CD8-positive, alpha-beta memory T cell (primary cell): ENCODE measurements at regions not wholly inside any gene's neighbourhood (a gene's known extent, or its start where the extent isn't known, plus 50 kb on each side); places are given as distances from the start of the nearest gene placed in this dataset.

ENCODE experiments used
- CTCF ChIA-PET: fragments of 350-600 bp; sonication (Branson Sonifier 250); formaldehyde crosslinking; loops from one replicate; lab custom pipeline; 2021; ENCODE audit warnings: antibody characterized with exemption; lab: Charles Lee
- POLR2A ChIA-PET: fragments of 350-600 bp; sonication (Branson Sonifier 250); formaldehyde crosslinking; loops from one replicate; lab custom pipeline; 2021; ENCODE audit warnings: antibody characterized with exemption; lab: Charles Lee
- DNase-seq, 5 donors: peaks; one replicate each; pipeline versions ENCODE4 v3.0.0 to v3.0.0-alpha.2; 2020 to 2022; ENCODE audit warnings: mixed read lengths in 1 of 5
- H3K27ac ChIP-seq: one replicate; pipeline ENCODE4 v1.7.0; 2013; ENCODE audit warnings: low read depth, mild to moderate bottlenecking, low read length, moderate library complexity
- H3K27me3 ChIP-seq: 2 replicates; pipeline ENCODE4 v1.7.0; 2013; ENCODE audit warnings: low read length, mild to moderate bottlenecking; ENCODE audit not compliant: insufficient read depth, poor library complexity, severe bottlenecking
- H3K36me3 ChIP-seq: 2 replicates; pipeline ENCODE4 v1.7.0; 2013; ENCODE audit warnings: mild to moderate bottlenecking, low read length, moderate library complexity; ENCODE audit not compliant: insufficient read depth
- H3K4me1 ChIP-seq: 2 replicates; pipeline ENCODE4 v1.7.0; 2013; ENCODE audit warnings: mild to moderate bottlenecking, low read length, moderate library complexity; ENCODE audit not compliant: insufficient read depth
- H3K4me3 ChIP-seq: 2 replicates; pipeline ENCODE4 v1.7.0; 2013; ENCODE audit warnings: mild to moderate bottlenecking, low read length
- H3K9me3 ChIP-seq: 2 replicates; pipeline ENCODE4 v1.7.0; 2013; ENCODE audit warnings: mild to moderate bottlenecking, low read length
- H3K27ac Mint-ChIP-seq, 8 donors: one replicate each; pipeline ENCODE4 v1.8.0; 2020 to 2021; ENCODE audit warnings: mixed read lengths in 8 of 8, mild to moderate bottlenecking in 6 of 8, inconsistent platforms in 3 of 8, moderate library complexity in 3 of 8
- H3K27me3 Mint-ChIP-seq, 2 donors: one replicate each; pipeline ENCODE4 v1.8.0; 2020 to 2021; ENCODE audit warnings: mixed read lengths in 2 of 2, mild to moderate bottlenecking in 1 of 2, moderate library complexity in 1 of 2
- H3K36me3 Mint-ChIP-seq, 3 donors: one replicate each; pipeline ENCODE4 v1.8.0; 2020 to 2021; ENCODE audit warnings: mixed read lengths in 3 of 3, inconsistent platforms in 1 of 3, mild to moderate bottlenecking in 1 of 3
- H3K4me1 Mint-ChIP-seq, 3 donors: one replicate each; pipeline ENCODE4 v1.8.0; 2020 to 2021; ENCODE audit warnings: mixed read lengths in 3 of 3, inconsistent platforms in 1 of 3, mild to moderate bottlenecking in 1 of 3
- H3K4me3 Mint-ChIP-seq, 7 donors: one replicate each; pipeline ENCODE4 v1.8.0; 2020 to 2021; ENCODE audit warnings: mixed read lengths in 7 of 7, mild to moderate bottlenecking in 6 of 7, moderate library complexity in 4 of 7, inconsistent platforms in 2 of 7
- H3K9me3 Mint-ChIP-seq, 5 donors: one replicate each; pipeline ENCODE4 v1.8.0; 2020 to 2022; ENCODE audit warnings: mixed read lengths in 5 of 5, mild to moderate bottlenecking in 3 of 5, moderate library complexity in 2 of 5, inconsistent platforms in 1 of 5

- Histone ChIP-seq H3K36me3 (no peaks in the 10 kb centered on the region), H3K4me1 (no peaks in the 10 kb centered on the region), H3K27me3 (peaks cover 3% of the 10 kb centered on the region), H3K9me3 (no peaks in the 10 kb centered on the region), H3K4me3 (no peak overlapping the region), H3K27ac (no peak overlapping the region)
- Mint-ChIP-seq H3K27ac (peak overlapping the region in 1 of 8 donors; percentile 9), H3K9me3 (peaks cover 0 to 2% (median 0%) of the 10 kb centered on the region in 5 donors), H3K4me3 (no peak overlapping the region), H3K36me3 (no peaks in the 10 kb centered on the region), H3K27me3 (peaks cover 3 to 27% of the 10 kb centered on the region in 2 donors), H3K4me1 (no peaks in the 10 kb centered on the region)
- POLR2A ChIA-PET = no interaction called here
- CTCF ChIA-PET = no interaction called here
- no peak for DNase-seq
These were observed 495.6 kb upstream of the B3GAT1 start for GRCh38 chr11:134907636-134908035.

GRCh38 chr11:134906356-134906955 lies 494.4 kb upstream of the B3GAT1 start:
- DNase-seq = no peak
- Mint-ChIP-seq H3K9me3 (peaks cover 0 to 2% (median 0%) of the 10 kb centered on the region in 5 donors), H3K27ac (no peak overlapping the region), H3K27me3 (peaks cover 9 to 37% of the 10 kb centered on the region in 2 donors), H3K4me1 (no peaks in the 10 kb centered on the region), H3K4me3 (no peak overlapping the region), H3K36me3 (no peaks in the 10 kb centered on the region)
- no peaks in the 10 kb centered on the region for H3K36me3 ChIP-seq
- H3K4me1 ChIP-seq = no peaks in the 10 kb centered on the region
- peaks cover 3% of the 10 kb centered on the region for H3K27me3 ChIP-seq
- no peaks in the 10 kb centered on the region for H3K9me3 ChIP-seq
- H3K4me3 ChIP-seq = no peak overlapping the region
- POLR2A ChIA-PET = no interaction called here
- CTCF ChIA-PET = no interaction called here
- no peak overlapping the region for H3K27ac ChIP-seq

- Histone ChIP-seq H3K27me3 (peaks cover 3% of the 10 kb centered on the region), H3K4me1 (no peaks in the 10 kb centered on the region), H3K36me3 (no peaks in the 10 kb centered on the region), H3K4me3 (no peak overlapping the region), H3K27ac (no peak overlapping the region), H3K9me3 (no peaks in the 10 kb centered on the region)
- peaks cover 0 to 2% (median 0%) of the 10 kb centered on the region in 5 donors for H3K9me3 Mint-ChIP-seq
- ChIA-PET POLR2A (no interaction called here), CTCF (no interaction called here)
- no peaks in the 10 kb centered on the region for H3K4me1 Mint-ChIP-seq
- no peak for DNase-seq
- H3K4me3 Mint-ChIP-seq = no peak overlapping the region
- peaks cover 10 to 41% of the 10 kb centered on the region in 2 donors for H3K27me3 Mint-ChIP-seq
- H3K36me3 Mint-ChIP-seq = no peaks in the 10 kb centered on the region
- no peak overlapping the region for H3K27ac Mint-ChIP-seq
These were observed 493.9 kb upstream of the B3GAT1 start for GRCh38 chr11:134905928-134906327.

GRCh38 chr11:134905517-134905916 lies 493.5 kb upstream of the B3GAT1 start:
- Histone ChIP-seq H3K36me3 (no peaks in the 10 kb centered on the region), H3K27me3 (peaks cover 3% of the 10 kb centered on the region), H3K4me1 (no peaks in the 10 kb centered on the region), H3K9me3 (no peaks in the 10 kb centered on the region), H3K4me3 (no peak overlapping the region), H3K27ac (no peak overlapping the region)
- ChIA-PET CTCF (no interaction called here), POLR2A (no interaction called here)
- no peak overlapping the region for H3K27ac Mint-ChIP-seq
- H3K36me3 Mint-ChIP-seq = no peaks in the 10 kb centered on the region
- H3K4me1 Mint-ChIP-seq = no peaks in the 10 kb centered on the region
- DNase-seq = no peak
- peaks cover 11 to 43% of the 10 kb centered on the region in 2 donors for H3K27me3 Mint-ChIP-seq
- H3K4me3 Mint-ChIP-seq = no peak overlapping the region
- H3K9me3 Mint-ChIP-seq = peaks cover 0 to 2% (median 0%) of the 10 kb centered on the region in 5 donors

GRCh38 chr11:134904103-134904790 lies 492.2 kb upstream of the B3GAT1 start:
- H3K4me3 ChIP-seq = no peak overlapping the region
- no peak overlapping the region for H3K4me3 Mint-ChIP-seq
- CTCF ChIA-PET = no interaction called here
- peaks cover 11 to 50% of the 10 kb centered on the region in 2 donors for H3K27me3 Mint-ChIP-seq
- H3K4me1 Mint-ChIP-seq = no peaks in the 10 kb centered on the region
- peaks cover 0 to 2% (median 0%) of the 10 kb centered on the region in 5 donors for H3K9me3 Mint-ChIP-seq
- H3K36me3 ChIP-seq = no peaks in the 10 kb centered on the region
- no peaks in the 10 kb centered on the region for H3K36me3 Mint-ChIP-seq
- H3K27ac ChIP-seq = no peak overlapping the region
- H3K9me3 ChIP-seq = no peaks in the 10 kb centered on the region
- no peak overlapping the region for H3K27ac Mint-ChIP-seq
- POLR2A ChIA-PET = no interaction called here
- H3K27me3 ChIP-seq = peaks cover 3% of the 10 kb centered on the region
- no peaks in the 10 kb centered on the region for H3K4me1 ChIP-seq
- no peak for DNase-seq

GRCh38 chr11:134901955-134902918 lies 490.2 kb upstream of the B3GAT1 start:
- no peak overlapping the region for H3K4me3 ChIP-seq
- no peaks in the 10 kb centered on the region for H3K36me3 ChIP-seq
- ChIA-PET POLR2A (no interaction called here), CTCF (no interaction called here)
- no peaks in the 10 kb centered on the region for H3K4me1 ChIP-seq
- H3K27me3 ChIP-seq = peaks cover 3% of the 10 kb centered on the region
- no peak for DNase-seq
- H3K4me1 Mint-ChIP-seq = no peaks in the 10 kb centered on the region
- no peak overlapping the region for H3K27ac ChIP-seq
- H3K9me3 ChIP-seq = no peaks in the 10 kb centered on the region
- no peaks in the 10 kb centered on the region for H3K9me3 Mint-ChIP-seq
- H3K4me3 Mint-ChIP-seq = no peak overlapping the region
- H3K27me3 Mint-ChIP-seq = peaks cover 11 to 59% of the 10 kb centered on the region in 2 donors
- H3K27ac Mint-ChIP-seq = no peak overlapping the region
- H3K36me3 Mint-ChIP-seq = no peaks in the 10 kb centered on the region

GRCh38 chr11:134901542-134901941 lies 489.5 kb upstream of the B3GAT1 start:
- DNase-seq = no peak
- H3K4me3 Mint-ChIP-seq = no peak overlapping the region
- Histone ChIP-seq H3K9me3 (no peaks in the 10 kb centered on the region), H3K27ac (no peak overlapping the region), H3K4me1 (no peaks in the 10 kb centered on the region), H3K36me3 (no peaks in the 10 kb centered on the region), H3K27me3 (peaks cover 3% of the 10 kb centered on the region), H3K4me3 (no peak overlapping the region)
- H3K27me3 Mint-ChIP-seq = peaks cover 10 to 58% of the 10 kb centered on the region in 2 donors
- no peak overlapping the region for H3K27ac Mint-ChIP-seq
- no peaks in the 10 kb centered on the region for H3K9me3 Mint-ChIP-seq
- ChIA-PET POLR2A (no interaction called here), CTCF (no interaction called here)
- H3K4me1 Mint-ChIP-seq = no peaks in the 10 kb centered on the region
- H3K36me3 Mint-ChIP-seq = no peaks in the 10 kb centered on the region
